Endodermal cell (in vitro differentiated cells): ENCODE measurements at regions not wholly inside any gene's neighbourhood (a gene's known extent, or its start where the extent isn't known, plus 50 kb on each side); places are given as distances from the start of the nearest gene placed in this dataset.

ENCODE experiments used
- DNase-seq: peaks from one replicate; pipeline ENCODE4 v3.0.0-alpha.2; 2017
- H3K27ac ChIP-seq: 2 replicates; pipeline ENCODE4 v1.5.1; 2013; ENCODE audit warnings: mild to moderate bottlenecking, low read depth, low read length, moderate library complexity
- H3K27me3 ChIP-seq: 2 replicates; pipeline ENCODE4 v1.6.1; 2013; ENCODE audit warnings: mild to moderate bottlenecking, low read length, moderate library complexity; ENCODE audit not compliant: insufficient read depth, control insufficient read depth, poor library complexity, severe bottlenecking
- H3K36me3 ChIP-seq: 2 replicates; pipeline ENCODE4 v1.7.0; 2013; ENCODE audit warnings: mild to moderate bottlenecking, low read length, moderate library complexity; ENCODE audit not compliant: control insufficient read depth, insufficient read depth
- H3K4me1 ChIP-seq: one replicate; pipeline ENCODE4 v1.7.0; 2013; ENCODE audit warnings: low read length; ENCODE audit not compliant: control insufficient read depth, insufficient read depth
- H3K4me3 ChIP-seq: 2 replicates; pipeline ENCODE4 v1.5.1; 2013; ENCODE audit warnings: mild to moderate bottlenecking, low read length, moderate library complexity
- H3K9ac ChIP-seq: 2 replicates; pipeline ENCODE4 v1.6.1; 2013; ENCODE audit warnings: mild to moderate bottlenecking, low read length, moderate library complexity; ENCODE audit not compliant: poor library complexity, severe bottlenecking; ENCODE audit errors: extremely low read depth
- H3K9me3 ChIP-seq: 2 replicates; pipeline ENCODE4 v1.6.1; 2013; ENCODE audit warnings: mild to moderate bottlenecking, low read length, moderate library complexity; ENCODE audit not compliant: control insufficient read depth
- H3K27ac Mint-ChIP-seq: 2 replicates; pipeline ENCODE4 v1.8.0; 2020; ENCODE audit warnings: mixed read lengths
- H3K27me3 Mint-ChIP-seq: 2 replicates; pipeline ENCODE4 v1.8.0; 2021; ENCODE audit warnings: mild to moderate bottlenecking, mixed read lengths; ENCODE audit not compliant: insufficient read depth
- H3K36me3 Mint-ChIP-seq: 2 replicates; pipeline ENCODE4 v1.8.0; 2020; ENCODE audit warnings: low read depth, mixed read lengths
- H3K4me1 Mint-ChIP-seq: 2 replicates; pipeline ENCODE4 v1.8.0; 2020; ENCODE audit warnings: mixed read lengths
- H3K4me3 Mint-ChIP-seq: 2 replicates; pipeline ENCODE4 v1.8.0; 2020; ENCODE audit warnings: mild to moderate bottlenecking, moderate library complexity, mixed read lengths
- H3K9me3 Mint-ChIP-seq: 2 replicates; pipeline ENCODE4 v1.8.0; 2020; ENCODE audit warnings: mild to moderate bottlenecking, mixed read lengths
- WGBS, 2 experiments: methylation state at CpG; one replicate each; pipeline versions ENCODE4 v1.1.5 to v1.1.7; 2013; ENCODE audit warnings: missing lambda C conversion rate in 2 of 2, mixed read lengths in 1 of 2; ENCODE audit not compliant: insufficient coverage in 1 of 2, insufficient read length in 1 of 2; 5-methylcytosine and 5-hydroxymethylcytosine counted together
- TF ChIP-seq, protein P1 (sequence below): fragments of 200-600 bp; sonication (generic); conservative IDR thresholded peaks from 2 replicates; pipeline ENCODE4 v1.5.0; 2021; ENCODE audit warnings: antibody characterized with exemption, mild to moderate bottlenecking

DNA sequence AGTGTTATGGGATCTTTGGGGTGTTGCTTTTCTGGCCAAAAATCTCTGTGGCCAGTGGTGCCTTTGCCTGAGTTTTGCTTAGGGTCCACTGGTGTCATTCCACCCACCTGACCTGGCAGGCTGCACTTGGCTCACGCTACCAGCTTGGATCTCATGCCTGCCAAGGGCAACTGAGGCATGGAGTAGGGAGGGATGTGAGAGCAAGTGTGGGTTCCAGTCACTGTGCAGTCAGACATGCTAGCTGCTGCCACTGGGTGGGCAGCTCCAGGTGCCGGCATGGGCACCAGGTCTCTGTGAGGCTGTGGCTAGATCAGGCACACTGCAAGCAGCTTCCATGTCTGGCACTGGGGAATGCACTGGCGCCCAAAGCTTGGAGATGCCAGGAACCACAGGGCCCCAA, 424.1 kb downstream of the PRR32 start:
- Histone ChIP-seq H3K9ac (no peak overlapping the region), H3K36me3 (no peaks in the 10 kb centered on the region), H3K27me3 (no peaks in the 10 kb centered on the region), H3K9me3 (no peaks in the 10 kb centered on the region), H3K4me1 (no peaks in the 10 kb centered on the region), H3K27ac (no peak overlapping the region), H3K4me3 (no peak overlapping the region)
- Mint-ChIP-seq H3K9me3 (peaks cover 27% of the 10 kb centered on the region), H3K27me3 (no peaks in the 10 kb centered on the region), H3K4me1 (no peaks in the 10 kb centered on the region), H3K36me3 (peaks cover 8% of the 10 kb centered on the region), H3K27ac (no peak overlapping the region), H3K4me3 (no peak overlapping the region)
- TF ChIP-seq, protein P1, sequence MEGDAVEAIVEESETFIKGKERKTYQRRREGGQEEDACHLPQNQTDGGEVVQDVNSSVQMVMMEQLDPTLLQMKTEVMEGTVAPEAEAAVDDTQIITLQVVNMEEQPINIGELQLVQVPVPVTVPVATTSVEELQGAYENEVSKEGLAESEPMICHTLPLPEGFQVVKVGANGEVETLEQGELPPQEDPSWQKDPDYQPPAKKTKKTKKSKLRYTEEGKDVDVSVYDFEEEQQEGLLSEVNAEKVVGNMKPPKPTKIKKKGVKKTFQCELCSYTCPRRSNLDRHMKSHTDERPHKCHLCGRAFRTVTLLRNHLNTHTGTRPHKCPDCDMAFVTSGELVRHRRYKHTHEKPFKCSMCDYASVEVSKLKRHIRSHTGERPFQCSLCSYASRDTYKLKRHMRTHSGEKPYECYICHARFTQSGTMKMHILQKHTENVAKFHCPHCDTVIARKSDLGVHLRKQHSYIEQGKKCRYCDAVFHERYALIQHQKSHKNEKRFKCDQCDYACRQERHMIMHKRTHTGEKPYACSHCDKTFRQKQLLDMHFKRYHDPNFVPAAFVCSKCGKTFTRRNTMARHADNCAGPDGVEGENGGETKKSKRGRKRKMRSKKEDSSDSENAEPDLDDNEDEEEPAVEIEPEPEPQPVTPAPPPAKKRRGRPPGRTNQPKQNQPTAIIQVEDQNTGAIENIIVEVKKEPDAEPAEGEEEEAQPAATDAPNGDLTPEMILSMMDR, result no peak
- no peak for DNase-seq
- 96% methylated on average over 3 of the region's 3 CpGs; no CpG with 5 or more reads in 1 of the 2 experiments for WGBS, 2 experiments

DNA sequence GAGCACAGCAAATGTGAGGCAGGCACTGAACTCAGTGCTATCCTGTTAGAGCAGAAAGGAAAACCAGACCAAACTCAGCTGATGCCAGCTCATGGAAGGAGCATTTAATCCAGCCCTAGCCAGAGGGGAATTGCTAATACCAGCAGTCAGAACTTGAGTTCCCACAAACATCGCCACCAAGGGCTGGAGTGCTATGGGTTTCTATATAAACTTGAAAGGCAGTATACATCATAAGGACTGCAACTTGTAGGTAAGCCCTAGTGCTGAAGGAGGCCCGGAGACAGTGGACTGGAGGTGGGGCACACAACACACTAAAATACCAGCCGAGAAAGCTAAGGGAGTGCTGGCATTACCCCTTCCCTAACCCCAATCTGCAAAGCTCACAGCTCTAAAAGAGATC, 440.2 kb downstream of the PRR32 start:
- Mint-ChIP-seq H3K36me3 (no peaks in the 10 kb centered on the region), H3K4me3 (no peak overlapping the region), H3K27me3 (no peaks in the 10 kb centered on the region), H3K4me1 (no peaks in the 10 kb centered on the region), H3K9me3 (peaks cover 14% of the 10 kb centered on the region), H3K27ac (no peak overlapping the region)
- H3K4me1 ChIP-seq, result no peaks in the 10 kb centered on the region
- WGBS, 2 experiments, result 87 to 100% methylated on average over 1 to 3 of the region's 3 CpGs
- TF ChIP-seq, protein P1, result no peak
- H3K9ac ChIP-seq, result no peak overlapping the region
- H3K4me3 ChIP-seq, result no peak overlapping the region
- no peaks in the 10 kb centered on the region for H3K9me3 ChIP-seq
- no peaks in the 10 kb centered on the region for H3K36me3 ChIP-seq
- no peak overlapping the region for H3K27ac ChIP-seq
- no peaks in the 10 kb centered on the region for H3K27me3 ChIP-seq
- no peak for DNase-seq

DNA sequence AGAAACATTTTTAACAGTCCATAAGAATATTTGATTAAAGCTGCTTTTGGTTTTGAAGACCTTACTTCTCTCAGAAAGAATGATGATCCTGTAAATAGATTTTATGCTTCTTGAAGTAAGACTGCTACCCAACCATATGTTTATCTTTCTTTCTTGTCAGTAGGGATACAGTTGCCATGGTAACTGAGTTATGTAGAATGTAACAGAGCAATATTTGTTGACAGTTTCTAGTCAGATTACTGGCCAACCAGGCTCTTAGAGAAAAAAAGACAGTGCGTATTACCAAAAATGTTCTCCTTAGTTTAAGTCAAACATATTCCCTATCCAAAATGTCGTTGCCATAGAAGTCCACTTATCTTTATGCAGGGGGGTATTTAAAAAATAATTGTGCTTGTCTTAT, 456.8 kb downstream of the PRR32 start:
- H3K27ac ChIP-seq, result no peak overlapping the region
- no peaks in the 10 kb centered on the region for H3K36me3 ChIP-seq
- Mint-ChIP-seq H3K4me1 (peaks cover 7% of the 10 kb centered on the region), H3K27me3 (no peaks in the 10 kb centered on the region), H3K4me3 (no peak overlapping the region), H3K27ac (no peak overlapping the region), H3K9me3 (peaks cover 24% of the 10 kb centered on the region), H3K36me3 (peaks cover 5% of the 10 kb centered on the region)
- WGBS, 2 experiments, result 80% methylated on average over 1 of the region's 2 CpGs; no CpG with 5 or more reads in 1 of the 2 experiments
- H3K9me3 ChIP-seq, result peaks cover 8% of the 10 kb centered on the region
- no peaks in the 10 kb centered on the region for H3K27me3 ChIP-seq
- no peak overlapping the region for H3K9ac ChIP-seq
- TF ChIP-seq, protein P1, result no peak
- H3K4me1 ChIP-seq, result no peaks in the 10 kb centered on the region
- DNase-seq, result no peak
- H3K4me3 ChIP-seq, result no peak overlapping the region
